ENCODE measurements at regions not wholly inside any gene's neighbourhood (a gene's known extent, or its start where the extent isn't known, plus 50 kb on each side); places are given as distances from the start of the nearest gene placed in this dataset.

DNA sequence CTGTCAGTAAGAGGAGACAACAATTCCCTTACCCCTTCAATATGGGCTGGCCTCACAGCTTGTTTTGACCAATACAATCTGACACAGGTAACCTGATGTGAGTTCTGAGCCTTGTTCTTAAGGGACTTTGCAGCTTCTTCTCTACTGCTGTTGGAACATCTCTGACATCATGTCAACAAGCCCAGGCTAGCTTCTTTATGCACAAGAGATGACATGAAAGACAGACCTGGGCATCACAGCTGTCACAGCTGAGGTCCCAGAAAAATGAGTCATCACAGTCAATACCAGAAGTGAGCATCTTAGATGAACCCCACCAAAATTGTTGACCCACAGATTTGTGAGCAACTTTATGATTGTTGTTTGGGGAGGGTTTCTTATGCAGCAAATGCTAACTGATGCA, 431.7 kb upstream of the PSMD7 start:
- H3K27ac ChIP-seq (ENCODE audit: low read depth, low read length): no peak overlapping the region
- H3K4me1 ChIP-seq (ENCODE audit: control insufficient read depth in 3 of 3, insufficient read depth in 3 of 3, low read length in 3 of 3): no peaks in the 10 kb centered on the region
- H3K9ac ChIP-seq (ENCODE audit: low read depth in 1 of 3, low read length in 3 of 3): no peak overlapping the region
- no peaks in the 10 kb centered on the region for H3K27me3 ChIP-seq (ENCODE audit: control insufficient read depth in 3 of 3, insufficient read depth in 3 of 3, low read length in 3 of 3)
- no peaks in the 10 kb centered on the region for H3K36me3 ChIP-seq (ENCODE audit: control insufficient read depth in 3 of 3, insufficient read depth in 3 of 3, low read length in 3 of 3)
- no peaks in the 10 kb centered on the region for H3K9me3 ChIP-seq (ENCODE audit: control insufficient read depth in 3 of 3, low read length in 3 of 3)
- H3K4me3 ChIP-seq (ENCODE audit: low read length in 3 of 3): no peak overlapping the region

DNA sequence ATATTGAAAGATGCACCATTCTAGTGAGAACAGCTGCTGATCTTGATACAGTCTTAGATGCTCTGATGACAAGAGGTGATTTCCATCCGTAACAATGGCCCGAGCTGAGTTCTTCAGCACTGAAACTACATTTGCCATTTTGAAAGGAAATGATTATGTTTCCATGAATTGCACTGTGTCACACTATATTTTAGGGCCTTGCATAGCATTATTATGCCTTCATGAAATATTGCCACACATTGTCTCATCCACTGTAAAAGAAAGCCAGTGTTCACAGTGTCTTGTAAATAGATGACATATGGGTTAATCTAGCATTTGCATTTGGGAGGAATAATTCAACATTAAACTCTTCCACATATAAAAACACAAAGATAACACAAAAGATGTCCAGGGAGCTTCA, 438.3 kb upstream of the PSMD7 start:
- Histone ChIP-seq H3K27ac (ENCODE audit: low read depth, low read length) (no peak overlapping the region), H3K9me3 (ENCODE audit: control insufficient read depth in 3 of 3, low read length in 3 of 3) (no peaks in the 10 kb centered on the region), H3K36me3 (ENCODE audit: control insufficient read depth in 3 of 3, insufficient read depth in 3 of 3, low read length in 3 of 3) (no peaks in the 10 kb centered on the region), H3K4me1 (ENCODE audit: control insufficient read depth in 3 of 3, insufficient read depth in 3 of 3, low read length in 3 of 3) (no peaks in the 10 kb centered on the region), H3K4me3 (ENCODE audit: low read length in 3 of 3) (no peak overlapping the region), H3K9ac (ENCODE audit: low read depth in 1 of 3, low read length in 3 of 3) (no peak overlapping the region), H3K27me3 (ENCODE audit: control insufficient read depth in 3 of 3, insufficient read depth in 3 of 3, low read length in 3 of 3) (no peaks in the 10 kb centered on the region)

DNA sequence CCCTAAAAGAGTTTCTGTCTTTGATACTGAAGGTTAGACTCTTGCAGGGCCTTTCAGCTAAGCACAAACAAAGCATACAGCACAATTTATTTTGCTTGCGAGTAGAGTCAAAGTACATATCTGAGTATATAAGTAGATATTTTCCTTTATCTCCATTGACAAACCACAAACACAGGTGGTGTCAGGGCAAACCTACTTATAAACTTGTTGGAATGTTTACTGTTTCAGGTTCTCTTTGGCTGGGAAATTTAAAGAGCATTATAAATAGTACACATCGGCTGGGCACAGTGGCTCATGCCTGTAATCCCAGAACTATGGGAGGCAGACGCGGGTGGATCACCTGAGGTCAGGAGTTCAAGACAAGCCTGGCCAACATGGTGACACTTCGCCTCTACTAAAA, 442.6 kb upstream of the PSMD7 start:
- Histone ChIP-seq H3K4me1 (ENCODE audit: control insufficient read depth in 3 of 3, insufficient read depth in 3 of 3, low read length in 3 of 3) (peaks cover 0 to under 1% (median 0%) of the 10 kb centered on the region in 3 donors), H3K4me3 (ENCODE audit: low read length in 3 of 3) (no peak overlapping the region), H3K27me3 (ENCODE audit: control insufficient read depth in 3 of 3, insufficient read depth in 3 of 3, low read length in 3 of 3) (no peaks in the 10 kb centered on the region), H3K9ac (ENCODE audit: low read depth in 1 of 3, low read length in 3 of 3) (no peak overlapping the region), H3K9me3 (ENCODE audit: control insufficient read depth in 3 of 3, low read length in 3 of 3) (no peaks in the 10 kb centered on the region), H3K27ac (ENCODE audit: low read depth, low read length) (no peak overlapping the region), H3K36me3 (ENCODE audit: control insufficient read depth in 3 of 3, insufficient read depth in 3 of 3, low read length in 3 of 3) (no peaks in the 10 kb centered on the region)

DNA sequence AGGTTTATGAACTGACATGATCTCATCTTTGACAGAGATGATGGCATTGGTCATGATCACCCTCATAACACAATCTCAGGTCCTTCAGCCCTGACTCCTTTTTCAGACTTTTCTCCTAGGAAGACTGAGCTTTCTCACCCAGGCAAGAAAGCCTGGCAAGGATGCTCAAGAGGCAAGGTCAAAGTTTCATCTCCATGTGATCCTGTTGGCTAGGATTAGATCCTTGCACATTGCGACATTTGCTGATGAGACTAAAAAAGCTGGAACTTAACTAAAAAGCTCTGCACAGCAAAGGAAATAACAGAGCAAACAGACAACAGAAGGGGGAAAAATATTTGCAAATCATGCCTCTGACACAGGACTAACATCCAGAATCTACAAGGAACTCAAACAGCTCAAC, 444.1 kb upstream of the PSMD7 start:
- H3K9me3 ChIP-seq (ENCODE audit: control insufficient read depth in 3 of 3, low read length in 3 of 3): no peaks in the 10 kb centered on the region
- H3K4me3 ChIP-seq (ENCODE audit: low read length in 3 of 3): no peak overlapping the region
- H3K9ac ChIP-seq (ENCODE audit: low read depth in 1 of 3, low read length in 3 of 3): no peak overlapping the region
- no peaks in the 10 kb centered on the region for H3K36me3 ChIP-seq (ENCODE audit: control insufficient read depth in 3 of 3, insufficient read depth in 3 of 3, low read length in 3 of 3)
- H3K4me1 ChIP-seq (ENCODE audit: control insufficient read depth in 3 of 3, insufficient read depth in 3 of 3, low read length in 3 of 3): peaks cover 0 to 2% (median 0%) of the 10 kb centered on the region in 3 donors
- no peaks in the 10 kb centered on the region for H3K27me3 ChIP-seq (ENCODE audit: control insufficient read depth in 3 of 3, insufficient read depth in 3 of 3, low read length in 3 of 3)
- no peak overlapping the region for H3K27ac ChIP-seq (ENCODE audit: low read depth, low read length)

DNA sequence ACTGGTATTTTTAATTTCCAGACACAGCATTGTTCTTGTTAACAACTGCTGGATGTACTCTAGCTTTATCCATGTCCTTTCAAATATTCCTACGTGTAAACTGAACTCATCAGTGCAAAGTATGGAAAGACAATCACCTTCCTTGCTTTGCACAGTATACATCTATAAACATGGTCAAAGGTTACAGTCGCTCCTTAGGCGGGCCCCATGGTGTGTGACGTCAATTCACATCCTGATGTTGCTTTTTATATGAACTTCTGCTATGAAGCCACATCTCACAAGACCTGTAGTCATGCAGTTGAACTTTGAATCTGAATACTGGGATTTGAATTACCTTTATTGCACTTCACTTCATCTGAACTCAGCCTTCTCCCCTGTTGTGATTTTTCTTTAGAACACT, 447.6 kb upstream of the PSMD7 start:
- H3K4me3 ChIP-seq (ENCODE audit: low read length in 3 of 3): no peak overlapping the region
- no peak overlapping the region for H3K9ac ChIP-seq (ENCODE audit: low read depth in 1 of 3, low read length in 3 of 3)
- H3K4me1 ChIP-seq (ENCODE audit: control insufficient read depth in 3 of 3, insufficient read depth in 3 of 3, low read length in 3 of 3): peaks cover 0 to 6% (median 2%) of the 10 kb centered on the region in 3 donors
- no peaks in the 10 kb centered on the region for H3K36me3 ChIP-seq (ENCODE audit: control insufficient read depth in 3 of 3, insufficient read depth in 3 of 3, low read length in 3 of 3)
- no peaks in the 10 kb centered on the region for H3K27me3 ChIP-seq (ENCODE audit: control insufficient read depth in 3 of 3, insufficient read depth in 3 of 3, low read length in 3 of 3)
- H3K9me3 ChIP-seq (ENCODE audit: control insufficient read depth in 3 of 3, low read length in 3 of 3): no peaks in the 10 kb centered on the region
- no peak overlapping the region for H3K27ac ChIP-seq (ENCODE audit: low read depth, low read length)

DNA sequence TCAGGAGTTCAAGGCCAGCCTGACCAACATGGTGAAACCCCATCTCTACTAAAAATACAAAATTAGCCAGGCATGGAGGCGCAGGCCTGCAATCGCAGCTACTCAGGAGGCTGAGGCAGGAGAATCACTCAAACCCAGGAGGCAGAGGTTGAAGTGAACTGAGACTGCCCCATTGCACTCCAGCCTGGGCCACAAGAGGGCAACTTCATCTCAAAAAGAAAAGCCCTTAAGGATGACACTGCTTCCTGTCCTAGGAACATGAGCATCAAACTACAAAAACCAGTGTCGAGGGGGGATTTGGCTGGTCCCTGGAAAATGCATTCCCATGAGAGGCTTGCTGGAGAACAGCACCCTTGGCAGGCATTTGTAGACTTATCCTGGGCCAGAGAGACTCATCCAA, 449.5 kb upstream of the PSMD7 start:
- no peak overlapping the region for H3K9ac ChIP-seq (ENCODE audit: low read depth in 1 of 3, low read length in 3 of 3)
- H3K9me3 ChIP-seq (ENCODE audit: control insufficient read depth in 3 of 3, low read length in 3 of 3): no peaks in the 10 kb centered on the region
- no peak overlapping the region for H3K4me3 ChIP-seq (ENCODE audit: low read length in 3 of 3)
- H3K27me3 ChIP-seq (ENCODE audit: control insufficient read depth in 3 of 3, insufficient read depth in 3 of 3, low read length in 3 of 3): no peaks in the 10 kb centered on the region
- peaks cover 0 to 6% (median 2%) of the 10 kb centered on the region in 3 donors for H3K4me1 ChIP-seq (ENCODE audit: control insufficient read depth in 3 of 3, insufficient read depth in 3 of 3, low read length in 3 of 3)
- no peaks in the 10 kb centered on the region for H3K36me3 ChIP-seq (ENCODE audit: control insufficient read depth in 3 of 3, insufficient read depth in 3 of 3, low read length in 3 of 3)
- no peak overlapping the region for H3K27ac ChIP-seq (ENCODE audit: low read depth, low read length)

DNA sequence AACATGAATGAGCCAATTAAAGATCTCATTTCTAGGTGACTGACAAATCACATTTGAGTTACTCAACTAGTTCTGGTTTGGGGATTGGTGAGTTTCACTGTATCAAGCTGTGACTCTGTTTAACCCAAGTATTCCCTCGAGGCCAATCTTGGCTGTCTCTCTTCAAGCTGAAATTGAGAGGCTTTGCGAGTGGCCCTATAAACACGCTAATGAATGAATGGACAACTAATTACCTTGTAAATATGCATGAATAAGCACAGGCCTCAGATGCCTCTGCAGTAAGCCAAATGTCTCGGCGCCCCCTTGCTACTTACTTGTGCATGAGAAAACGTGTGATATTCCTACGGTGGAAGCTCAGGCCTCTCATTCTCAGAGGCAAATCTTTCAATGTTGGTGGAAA, 450.3 kb upstream of the PSMD7 start:
- peaks cover 0 to 6% (median 2%) of the 10 kb centered on the region in 3 donors for H3K4me1 ChIP-seq (ENCODE audit: control insufficient read depth in 3 of 3, insufficient read depth in 3 of 3, low read length in 3 of 3)

DNA sequence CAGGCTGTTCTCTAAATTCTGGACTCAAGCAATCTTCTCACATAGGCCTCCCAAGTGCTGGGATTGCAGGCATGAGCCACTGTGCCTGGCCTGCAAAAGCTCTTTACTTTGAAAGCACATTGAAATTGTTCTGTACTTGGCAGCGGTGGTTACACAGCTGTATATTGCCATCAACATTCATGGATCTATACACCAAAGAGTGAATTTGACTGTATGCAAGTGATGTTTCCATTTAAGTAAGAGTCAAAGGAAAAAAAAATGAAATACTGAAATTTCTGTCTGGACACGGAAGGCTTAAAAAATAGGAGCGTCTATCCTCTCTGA, 450.6 kb upstream of the PSMD7 start:
- H3K4me1 ChIP-seq (ENCODE audit: control insufficient read depth in 3 of 3, insufficient read depth in 3 of 3, low read length in 3 of 3): peaks cover 0 to 6% (median 2%) of the 10 kb centered on the region in 3 donors
- no peaks in the 10 kb centered on the region for H3K27me3 ChIP-seq (ENCODE audit: control insufficient read depth in 3 of 3, insufficient read depth in 3 of 3, low read length in 3 of 3)
- no peak overlapping the region for H3K9ac ChIP-seq (ENCODE audit: low read depth in 1 of 3, low read length in 3 of 3)
- no peaks in the 10 kb centered on the region for H3K36me3 ChIP-seq (ENCODE audit: control insufficient read depth in 3 of 3, insufficient read depth in 3 of 3, low read length in 3 of 3)
- H3K27ac ChIP-seq (ENCODE audit: low read depth, low read length): no peak overlapping the region
- H3K4me3 ChIP-seq (ENCODE audit: low read length in 3 of 3): no peak overlapping the region
- no peaks in the 10 kb centered on the region for H3K9me3 ChIP-seq (ENCODE audit: control insufficient read depth in 3 of 3, low read length in 3 of 3)

More for the DNA sequence above, 450.3 kb upstream of the PSMD7 start:
- Histone ChIP-seq H3K9me3 (ENCODE audit: control insufficient read depth in 3 of 3, low read length in 3 of 3) (no peaks in the 10 kb centered on the region), H3K4me3 (ENCODE audit: low read length in 3 of 3) (no peak overlapping the region), H3K27me3 (ENCODE audit: control insufficient read depth in 3 of 3, insufficient read depth in 3 of 3, low read length in 3 of 3) (no peaks in the 10 kb centered on the region), H3K36me3 (ENCODE audit: control insufficient read depth in 3 of 3, insufficient read depth in 3 of 3, low read length in 3 of 3) (no peaks in the 10 kb centered on the region), H3K9ac (ENCODE audit: low read depth in 1 of 3, low read length in 3 of 3) (no peak overlapping the region), H3K27ac (ENCODE audit: low read depth, low read length) (no peak overlapping the region)

DNA sequence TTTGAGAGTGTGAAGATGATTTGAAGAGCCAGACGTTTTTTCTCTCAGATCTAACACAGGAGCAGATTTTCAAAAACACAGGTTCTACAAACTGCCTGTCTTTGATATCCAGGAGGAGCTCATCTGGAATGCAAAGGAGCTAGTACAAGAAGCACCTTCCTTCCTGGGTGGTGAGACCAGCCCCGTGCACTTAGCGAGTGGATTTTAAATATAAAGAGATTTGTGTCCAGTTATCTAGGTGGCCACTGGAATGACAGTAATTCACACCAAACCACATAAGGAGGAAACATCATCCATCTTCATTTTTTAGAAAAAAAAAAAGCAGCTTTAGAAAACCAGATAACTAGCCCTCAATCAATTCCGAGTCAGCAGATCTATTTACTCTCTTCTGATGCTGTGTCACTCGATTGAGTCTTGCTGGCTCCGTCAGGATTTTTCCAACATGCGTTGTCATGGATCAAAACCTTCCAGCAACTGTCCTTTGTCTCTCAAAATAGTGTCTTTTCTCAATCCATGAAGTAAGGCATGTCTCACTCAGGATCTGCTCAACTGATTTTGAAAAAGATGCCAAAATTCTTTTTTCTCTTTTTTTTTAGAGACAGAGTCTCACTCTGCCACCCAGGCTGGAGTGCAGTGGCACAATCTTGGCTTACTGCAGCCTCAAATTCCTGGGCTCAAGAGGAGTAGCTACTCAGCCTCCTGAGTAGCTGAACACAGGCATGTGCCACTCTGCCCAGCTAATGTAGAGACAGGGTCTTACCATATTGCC, 451.2 kb upstream of the PSMD7 start:
- Histone ChIP-seq H3K9me3 (ENCODE audit: control insufficient read depth in 3 of 3, low read length in 3 of 3) (no peaks in the 10 kb centered on the region), H3K36me3 (ENCODE audit: control insufficient read depth in 3 of 3, insufficient read depth in 3 of 3, low read length in 3 of 3) (no peaks in the 10 kb centered on the region), H3K4me3 (ENCODE audit: low read length in 3 of 3) (no peak overlapping the region), H3K4me1 (ENCODE audit: control insufficient read depth in 3 of 3, insufficient read depth in 3 of 3, low read length in 3 of 3) (peaks cover 0 to 6% (median 2%) of the 10 kb centered on the region in 3 donors), H3K27me3 (ENCODE audit: control insufficient read depth in 3 of 3, insufficient read depth in 3 of 3, low read length in 3 of 3) (no peaks in the 10 kb centered on the region), H3K9ac (ENCODE audit: low read depth in 1 of 3, low read length in 3 of 3) (no peak overlapping the region), H3K27ac (ENCODE audit: low read depth, low read length) (no peak overlapping the region)

DNA sequence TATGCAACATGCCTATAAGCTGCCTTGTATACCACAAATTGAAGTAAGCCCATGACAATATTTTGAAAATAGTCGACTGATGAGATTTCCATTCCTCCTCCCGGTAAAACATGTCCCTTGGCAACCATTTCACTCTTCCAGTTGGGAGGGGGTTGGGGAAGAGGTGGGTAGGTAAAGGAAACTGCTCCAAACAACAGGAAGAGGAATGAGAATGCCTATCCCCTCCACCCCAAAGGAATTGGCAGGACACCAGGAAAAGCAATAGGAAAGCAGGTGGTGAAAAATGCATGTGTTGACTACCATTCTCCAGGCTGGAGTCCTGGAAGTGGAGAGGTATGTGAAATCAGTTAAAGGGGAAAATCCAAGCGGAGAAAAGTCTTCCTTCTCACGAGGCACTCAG, 455.9 kb upstream of the PSMD7 start:
- Histone ChIP-seq H3K4me3 (ENCODE audit: low read length in 3 of 3) (no peak overlapping the region), H3K9me3 (ENCODE audit: control insufficient read depth in 3 of 3, low read length in 3 of 3) (no peaks in the 10 kb centered on the region), H3K36me3 (ENCODE audit: control insufficient read depth in 3 of 3, insufficient read depth in 3 of 3, low read length in 3 of 3) (no peaks in the 10 kb centered on the region), H3K27ac (ENCODE audit: low read depth, low read length) (no peak overlapping the region), H3K4me1 (ENCODE audit: control insufficient read depth in 3 of 3, insufficient read depth in 3 of 3, low read length in 3 of 3) (peaks cover 0 to 3% (median 0%) of the 10 kb centered on the region in 3 donors), H3K9ac (ENCODE audit: low read depth in 1 of 3, low read length in 3 of 3) (no peak overlapping the region), H3K27me3 (ENCODE audit: control insufficient read depth in 3 of 3, insufficient read depth in 3 of 3, low read length in 3 of 3) (no peaks in the 10 kb centered on the region)

Measured in skeletal muscle tissue (tissue), 3 donors.